ENCODE measurements at regions not wholly inside any gene's neighbourhood (a gene's known extent, or its start where the extent isn't known, plus 50 kb on each side); places are given as distances from the start of the nearest gene placed in this dataset.

DNA sequence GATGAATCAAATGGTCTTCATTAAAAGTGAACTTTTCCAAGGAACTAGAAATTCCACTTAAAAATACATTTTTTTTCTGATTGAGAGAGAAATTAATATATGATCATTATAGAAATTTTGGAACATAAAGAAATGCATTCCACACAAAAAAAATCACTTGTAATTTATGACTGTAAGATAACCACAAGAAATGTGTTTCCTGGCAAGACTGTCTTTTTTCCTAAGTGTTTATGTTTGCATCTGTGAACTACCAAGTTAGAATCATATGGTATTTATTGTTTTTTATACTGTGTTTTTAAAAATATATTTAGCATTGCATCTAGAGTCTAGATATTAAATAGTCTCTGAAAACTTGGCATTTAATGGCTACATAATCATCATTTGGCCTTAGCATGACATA is 726.8 kb downstream of the BCL11B start:
- no peak for DNase-seq (ENCODE audit: low read depth in 2 of 2)

- DNase-seq (ENCODE audit: low read depth in 2 of 2): no peak
These were observed 723.8 kb downstream of the BCL11B start for GRCh38 chr14:98548071-98548686.

DNA sequence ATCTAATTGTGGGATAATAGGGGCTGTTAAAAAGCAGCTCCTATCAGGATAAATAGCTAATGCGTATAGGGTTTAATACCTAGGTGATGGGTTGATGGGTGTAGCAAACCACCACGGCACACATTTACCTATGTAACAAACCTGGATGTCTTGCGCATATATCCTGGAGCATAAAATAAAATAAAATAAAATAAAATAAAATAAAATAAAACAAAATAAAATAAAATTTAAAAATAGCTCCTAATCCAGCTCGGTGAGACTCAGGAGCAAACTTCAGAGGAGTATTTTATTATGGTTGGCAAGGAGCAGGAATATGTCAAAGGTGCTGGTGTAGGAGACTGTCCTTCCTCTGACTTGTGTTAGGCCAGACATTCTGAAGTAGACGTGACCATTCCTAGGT is 721.0 kb downstream of the BCL11B start:
- no peak for DNase-seq (ENCODE audit: low read depth in 2 of 2)

DNA sequence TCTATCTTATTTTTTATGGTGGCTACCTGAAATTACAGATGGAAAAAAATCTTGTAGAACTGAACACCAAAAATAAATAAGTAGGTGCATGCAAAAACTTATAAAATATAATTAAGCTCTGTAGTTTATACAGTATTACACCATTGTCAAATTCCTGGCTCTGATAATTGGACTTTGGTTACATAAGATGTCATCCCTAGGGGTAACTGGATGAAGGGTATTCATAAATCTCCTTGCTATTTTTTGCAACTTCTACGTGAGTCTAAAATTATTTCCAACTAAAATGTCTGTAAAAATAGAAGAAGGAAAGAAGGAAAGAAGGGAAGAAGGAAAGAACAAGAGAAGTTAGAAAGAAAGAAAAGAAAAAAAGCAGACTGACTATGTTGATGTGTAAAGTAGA is 716.6 kb downstream of the BCL11B start:
- DNase-seq (ENCODE audit: low read depth in 2 of 2): no peak

GRCh38 chr14:98564006-98564405 is 708.0 kb downstream of the BCL11B start:
- DNase-seq (ENCODE audit: low read depth in 2 of 2): no peak

GRCh38 chr14:98564541-98564940 is 707.5 kb downstream of the BCL11B start:
- no peak for DNase-seq (ENCODE audit: low read depth in 2 of 2)

DNA sequence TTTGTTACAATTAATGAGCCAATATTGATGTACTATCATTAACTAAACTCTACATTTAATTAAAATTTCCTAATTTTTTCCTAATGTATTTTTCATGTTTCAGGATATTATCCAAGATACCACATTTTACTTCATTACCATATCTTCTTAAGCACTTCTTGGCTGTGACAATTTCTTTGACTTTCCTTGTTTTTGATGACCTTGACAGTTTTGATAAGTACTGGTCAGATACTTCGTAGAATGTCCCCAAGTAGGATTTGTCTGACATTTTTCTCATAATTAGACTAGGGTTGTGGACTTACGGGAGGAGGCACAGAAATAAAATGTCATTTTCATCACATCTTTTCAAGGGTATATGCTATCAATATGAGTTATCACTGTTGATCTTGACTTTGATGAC is 700.9 kb downstream of the BCL11B start:
- DNase-seq (ENCODE audit: low read depth in 2 of 2): no peak

- peak; percentile 4 to 6 for DNase-seq (ENCODE audit: low read depth in 2 of 2)
These were observed 698.9 kb downstream of the BCL11B start for GRCh38 chr14:98573082-98573481.

GRCh38 chr14:98576463-98576862 is 695.5 kb downstream of the BCL11B start:
- DNase-seq (ENCODE audit: low read depth in 2 of 2): no peak

DNA sequence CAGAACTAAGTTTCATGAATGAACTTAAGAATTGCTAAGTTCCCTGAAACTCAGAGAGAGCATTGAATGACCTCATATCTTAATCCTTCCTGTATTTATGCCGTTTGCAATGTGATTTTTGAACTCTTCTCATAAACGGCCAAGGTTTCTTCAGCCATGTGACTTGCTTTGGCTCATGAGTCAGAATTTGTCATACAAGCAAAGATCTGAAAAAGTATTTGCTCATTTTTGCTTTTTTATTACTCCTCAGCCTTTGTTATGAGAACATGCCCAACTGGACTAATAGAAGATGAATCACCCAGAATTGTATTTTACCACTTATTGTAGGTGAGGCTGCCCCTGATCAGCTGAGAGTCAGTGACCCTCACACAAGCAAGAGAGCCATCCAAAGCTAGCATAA is 693.8 kb downstream of the BCL11B start:
- DNase-seq (ENCODE audit: low read depth in 2 of 2): peak; percentile 21 to 22

GRCh38 chr14:98579140-98579539 is 692.9 kb downstream of the BCL11B start:
- no peak for DNase-seq (ENCODE audit: low read depth in 2 of 2)

GRCh38 chr14:98580131-98580678 is 691.8 kb downstream of the BCL11B start:
- peak; percentile 13 to 15 for DNase-seq (ENCODE audit: low read depth in 2 of 2)

GRCh38 chr14:98582276-98582675 is 689.7 kb downstream of the BCL11B start:
- DNase-seq (ENCODE audit: low read depth in 2 of 2): no peak

GRCh38 chr14:98591161-98591560 is 680.8 kb downstream of the BCL11B start:
- DNase-seq (ENCODE audit: low read depth in 2 of 2): no peak

DNA sequence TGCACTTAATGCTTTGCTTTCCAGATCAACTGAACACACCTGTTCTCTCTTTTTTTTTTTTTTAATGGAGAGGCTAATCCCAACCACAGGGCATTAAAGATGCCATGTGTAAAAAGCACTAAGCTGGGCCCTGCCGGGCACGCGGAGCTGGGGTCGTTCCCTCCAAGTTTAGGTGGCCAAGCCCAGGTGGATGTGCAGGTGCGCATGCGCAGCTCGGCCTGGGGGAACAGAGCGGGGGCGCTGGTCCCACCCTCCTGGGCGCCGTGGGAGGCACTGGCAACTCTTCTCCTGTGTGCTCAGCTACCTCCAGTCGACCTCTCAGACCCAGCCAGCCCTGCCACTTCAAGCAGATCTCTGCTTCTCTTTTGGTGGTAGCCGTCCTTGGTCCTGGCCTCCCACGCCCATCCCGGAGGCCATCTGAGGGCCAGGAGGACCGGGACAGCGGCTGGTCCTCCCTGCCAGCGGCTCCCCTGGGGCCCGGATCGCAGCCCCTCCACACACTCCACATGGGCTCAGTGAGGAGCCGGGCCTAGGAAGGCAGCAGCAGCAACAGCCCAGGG is 679.3 kb downstream of the BCL11B start:
- DNase-seq (ENCODE audit: low read depth in 2 of 2): no peak

GRCh38 chr14:98593361-98593761 is 678.6 kb downstream of the BCL11B start:
- DNase-seq (ENCODE audit: low read depth in 2 of 2): no peak

- no peak for DNase-seq (ENCODE audit: low read depth in 2 of 2)
These were observed 677.8 kb downstream of the BCL11B start for GRCh38 chr14:98594156-98594555.

GRCh38 chr14:98598576-98598975 is 673.4 kb downstream of the BCL11B start:
- DNase-seq (ENCODE audit: low read depth in 2 of 2): no peak

DNA sequence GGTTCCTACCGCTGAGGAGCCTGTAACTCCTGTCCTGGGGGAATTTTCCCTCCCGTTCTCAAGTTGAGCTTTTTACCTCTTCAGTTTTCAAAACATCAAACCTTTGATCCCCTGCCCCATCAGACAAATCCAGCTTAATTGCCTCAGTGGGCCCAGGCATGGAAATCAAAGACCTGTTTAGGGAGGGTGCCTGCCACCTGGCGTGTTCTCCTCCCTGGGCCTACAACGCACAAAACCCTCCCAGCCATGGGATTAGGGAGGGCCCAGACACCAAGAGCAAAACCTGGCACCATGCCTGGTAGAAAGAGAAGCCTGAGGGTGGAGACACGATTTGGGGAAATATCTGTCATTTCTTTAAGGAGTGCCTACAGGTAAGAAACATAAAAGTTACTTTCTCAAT is 672.9 kb downstream of the BCL11B start:
- DNase-seq (ENCODE audit: low read depth in 2 of 2): no peak

DNA sequence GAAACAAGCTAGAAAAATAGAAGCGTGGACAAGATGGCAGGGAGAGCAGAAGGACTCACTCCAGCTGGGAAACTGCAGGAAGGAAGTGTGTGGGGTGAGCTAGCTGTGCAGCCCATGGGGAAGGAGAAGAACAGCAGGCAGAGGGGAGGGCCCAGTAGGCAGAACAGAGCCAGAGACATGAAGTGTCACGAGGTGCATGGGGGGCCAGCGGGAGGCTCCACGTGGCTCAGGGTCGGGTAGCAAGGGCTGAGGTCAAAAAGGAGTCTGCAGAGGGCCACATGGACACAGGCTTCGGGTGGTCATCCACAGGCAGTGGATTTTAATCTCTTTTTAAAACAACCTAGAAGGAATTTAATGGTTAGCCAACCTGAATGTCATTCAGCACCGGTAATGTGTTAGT is 669.0 kb downstream of the BCL11B start:
- DNase-seq (ENCODE audit: low read depth in 2 of 2): no peak

- DNase-seq (ENCODE audit: low read depth in 2 of 2): no peak
These were observed 667.0 kb downstream of the BCL11B start for GRCh38 chr14:98605043-98605442.

DNA sequence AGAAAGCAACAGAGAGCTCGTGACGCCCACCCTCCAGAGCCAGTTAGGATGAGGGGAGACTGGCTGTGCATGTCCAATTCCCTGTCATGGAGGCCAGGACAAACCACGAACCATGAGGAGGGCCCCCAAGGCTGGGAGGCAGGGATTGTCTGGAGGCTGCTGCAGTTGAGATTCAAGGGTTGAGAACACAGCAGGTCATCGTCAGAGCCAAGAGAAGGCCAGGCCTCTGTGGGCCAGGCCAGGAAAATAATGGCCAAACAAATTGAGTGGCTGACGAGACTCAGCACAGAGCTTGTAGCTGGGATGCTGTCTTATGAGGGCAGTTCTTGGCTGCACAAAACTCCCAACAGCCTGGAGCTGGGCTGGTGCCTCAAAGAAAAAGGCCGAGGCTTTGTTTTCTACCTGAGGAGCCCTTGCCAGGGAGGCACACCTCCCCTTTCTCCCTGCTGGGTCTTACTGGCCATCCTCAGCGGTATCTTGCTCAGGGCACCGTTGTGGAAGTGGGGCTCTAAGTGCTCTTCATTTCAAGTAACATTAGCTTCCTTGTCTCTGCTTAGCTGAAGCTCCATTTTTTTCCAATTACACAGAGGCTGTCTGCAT is 665.9 kb downstream of the BCL11B start:
- no peak for DNase-seq (ENCODE audit: low read depth in 2 of 2)

- no peak for DNase-seq (ENCODE audit: low read depth in 2 of 2)
These were observed 665.2 kb downstream of the BCL11B start for GRCh38 chr14:98606816-98607215.

Data from fibroblast of skin of left quadriceps (primary cell).